A549 (cell line): ENCODE measurements at regions not wholly inside any gene's neighbourhood (a gene's known extent, or its start where the extent isn't known, plus 50 kb on each side); places are given as distances from the start of the nearest gene placed in this dataset.

Source experiments
- ATAC-seq, 2 experiments: fragments of 200-7000 bp in 1 of 2; fragments of >200 bp in 1 of 2; cut with Nextera tagmentation in 1 of 2; cut with Tn5 transposase in 1 of 2; 3 replicates each; pipeline versions ENCODE4 v1.8.0 to v1.9.1; 2018 to 2020; ENCODE audit warnings: mild to moderate bottlenecking in 1 of 2, moderate library complexity in 1 of 2
- CTCF ChIA-PET: fragments of 300-600 bp; sonication (Branson Sonifier 250); formaldehyde crosslinking; extraction: SDS; loops from one replicate; lab custom pipeline; 2021; ENCODE audit warnings: antibody characterized with exemption, inconsistent platforms; lab: Yijun Ruan, JAX
- POLR2A ChIA-PET: fragments of 350-600 bp; formaldehyde crosslinking; extraction: SDS; loops from one replicate; lab custom pipeline; 2021; ENCODE audit warnings: antibody characterized with exemption, inconsistent platforms; lab: Yijun Ruan, JAX
- DNase-seq, 2 experiments: peaks; one replicate each; pipeline versions ENCODE4 v3.0.0 to v3.0.0-alpha.2; 2011 to 2016; ENCODE audit warnings: low read depth in 1 of 2, low spot score in 1 of 2
- FAIRE-seq: peaks from 2 replicates; lab custom pipeline; 2011; peaks lifted over from hg19 to GRCh38; lab: Jason Lieb, UNC
- H3K27ac ChIP-seq, 2 experiments: fragments of >200 bp; sonication (Bioruptor Twin); formaldehyde crosslinking; 3 replicates each; pipeline ENCODE4 v1.5.1; 2016 to 2017
- H3K4me1 ChIP-seq: fragments of >200 bp; sonication (Bioruptor Twin); formaldehyde crosslinking; 3 replicates; pipeline ENCODE4 v1.6.1; 2016
- H3K4me2 ChIP-seq: fragments of >200 bp; sonication (Bioruptor Twin); formaldehyde crosslinking; 3 replicates; pipeline ENCODE4 v1.6.1; 2016
- H3K4me3 ChIP-seq: fragments of >200 bp; sonication (Bioruptor Twin); formaldehyde crosslinking; 3 replicates; pipeline ENCODE4 v1.5.1; 2016
- H3K9me3 ChIP-seq: fragments of >200 bp; sonication (Bioruptor Twin); formaldehyde crosslinking; 3 replicates; pipeline ENCODE4 v1.6.1; 2016
- ATOH8 ChIP-seq: fragments of 250-450 bp; sonication (Bioruptor Pico); IDR thresholded peaks from 2 replicates; pipeline ENCODE4 v1.5.0; 2020; ENCODE audit warnings: low read depth, mild to moderate bottlenecking, moderate library complexity
- BHLHE40 ChIP-seq: IDR thresholded peaks from 2 replicates; pipeline ENCODE4 v1.6.1; 2012; ENCODE audit warnings: low read depth, low read length, inconsistent platforms
- CBX2 ChIP-seq: fragments of 200-600 bp; sonication (generic); IDR thresholded peaks from 2 replicates; pipeline ENCODE4 v1.6.1; 2016; ENCODE audit warnings: low read depth, mild to moderate bottlenecking, borderline replicate concordance
- CBX8 ChIP-seq: fragments of 200-600 bp; sonication (generic); IDR thresholded peaks from 2 replicates; pipeline ENCODE4 v1.6.1; 2016
- CHD2 ChIP-seq: fragments of 150-350 bp; IDR thresholded peaks from 2 replicates; pipeline ENCODE4 v1.6.1; 2014; ENCODE audit warnings: low read length; ENCODE audit not compliant: partially characterized antibody
- EHF ChIP-seq: fragments of 250-450 bp; sonication (Bioruptor Pico); IDR thresholded peaks from 2 replicates; pipeline ENCODE4 v1.5.0; 2020; ENCODE audit warnings: mild to moderate bottlenecking
- FOSB ChIP-seq: fragments of 250-450 bp; sonication (Bioruptor Pico); IDR thresholded peaks from 2 replicates; pipeline ENCODE4 v1.5.0; 2020; ENCODE audit warnings: mild to moderate bottlenecking, moderate library complexity
- FOSL2 ChIP-seq, 2 experiments: fragments of 450-650 bp in 1 of 2; fragments of >200 bp in 1 of 2; sonication (Bioruptor Twin) in 1 of 2; formaldehyde crosslinking; IDR thresholded peaks; 2 replicates each; pipeline versions ENCODE4 v1.5.0 to v1.6.1; 2016 to 2020; ENCODE audit warnings: mild to moderate bottlenecking in 1 of 2, moderate library complexity in 1 of 2
- FOXS1 ChIP-seq: fragments of 250-450 bp; sonication (Bioruptor Pico); IDR thresholded peaks from 2 replicates; pipeline ENCODE4 v1.5.0; 2020; ENCODE audit warnings: mild to moderate bottlenecking, moderate library complexity
- HDAC2 ChIP-seq: fragments of 200-600 bp; sonication (generic); IDR thresholded peaks from 2 replicates; pipeline ENCODE4 v1.6.1; 2016
- HMGXB4 ChIP-seq: fragments of 250-450 bp; sonication (Bioruptor Pico); IDR thresholded peaks from 2 replicates; pipeline ENCODE4 v1.5.0; 2021; ENCODE audit warnings: mild to moderate bottlenecking, moderate library complexity, borderline replicate concordance
- HOXA7 ChIP-seq: fragments of 250-450 bp; sonication (Bioruptor Pico); IDR thresholded peaks from 2 replicates; pipeline ENCODE4 v1.5.0; 2020; ENCODE audit warnings: mild to moderate bottlenecking, moderate library complexity
- KDM5A ChIP-seq: fragments of 200-600 bp; sonication (generic); IDR thresholded peaks from 2 replicates; pipeline ENCODE4 v1.6.1; 2016; ENCODE audit warnings: antibody characterized with exemption, mild to moderate bottlenecking
- MAX ChIP-seq: IDR thresholded peaks from 2 replicates; pipeline ENCODE4 v1.6.1; 2012
- NFE2L2 ChIP-seq: fragments of 150-350 bp; conservative IDR thresholded peaks from 2 replicates; pipeline ENCODE4 v1.6.1; 2014; ENCODE audit warnings: low read length
- NR3C1 ChIP-seq: fragments of >200 bp; sonication (Bioruptor Twin); formaldehyde crosslinking; IDR thresholded peaks from 3 replicates; pipeline ENCODE4 v1.6.1; 2017
- PBX3 ChIP-seq: IDR thresholded peaks from 2 replicates; pipeline ENCODE4 v1.6.1; 2012
- POLR2A ChIP-seq: IDR thresholded peaks from 2 replicates; pipeline ENCODE4 v1.6.1; 2012; ENCODE audit warnings: mild to moderate bottlenecking, low read length
- POLR2AphosphoS2 ChIP-seq: conservative IDR thresholded peaks from 2 replicates; pipeline ENCODE4 v1.6.1; 2012; ENCODE audit warnings: low read length, improper control_type of control experiment, inconsistent platforms
- RCOR1 ChIP-seq: fragments of 150-350 bp; IDR thresholded peaks from 2 replicates; pipeline ENCODE4 v1.6.1; 2014; ENCODE audit warnings: antibody characterized with exemption, low read length, low read depth
- REST ChIP-seq: fragments of 200-600 bp; sonication (generic); IDR thresholded peaks from 2 replicates; pipeline ENCODE4 v1.6.1; 2016; ENCODE audit warnings: antibody characterized with exemption, mild to moderate bottlenecking, moderate library complexity
- RFX5 ChIP-seq: fragments of 450-650 bp; IDR thresholded peaks from 2 replicates; pipeline ENCODE4 v1.7.1; 2014; ENCODE audit warnings: antibody characterized with exemption, mild to moderate bottlenecking, moderate library complexity
- SMC3 ChIP-seq: fragments of >200 bp; sonication (Bioruptor Twin); formaldehyde crosslinking; IDR thresholded peaks from 3 replicates; pipeline ENCODE4 v1.6.1; 2018; ENCODE audit warnings: inconsistent platforms
- TFCP2L1 ChIP-seq: fragments of 250-450 bp; sonication (Bioruptor Pico); IDR thresholded peaks from 2 replicates; pipeline ENCODE4 v1.5.0; 2021; ENCODE audit warnings: mild to moderate bottlenecking
- ZFP36 ChIP-seq: fragments of 450-650 bp; IDR thresholded peaks from 2 replicates; pipeline ENCODE4 v1.6.1; 2014; ENCODE audit warnings: borderline replicate concordance; ENCODE audit not compliant: partially characterized antibody
- ZNF302 ChIP-seq: fragments of 250-450 bp; sonication (Bioruptor Pico); IDR thresholded peaks from 2 replicates; pipeline ENCODE4 v1.9.0; 2021; ENCODE audit warnings: inconsistent platforms, mild to moderate bottlenecking, moderate library complexity
- ZSCAN20 ChIP-seq: fragments of 250-450 bp; sonication (Bioruptor Pico); IDR thresholded peaks from 2 replicates; pipeline ENCODE4 v1.8.0; 2022; ENCODE audit warnings: mild to moderate bottlenecking, moderate library complexity
- WGBS: methylation state at CpG from one replicate; pipeline ENCODE4 v1.1.6; 2017; ENCODE audit errors: missing lambda C conversion rate; 5-methylcytosine and 5-hydroxymethylcytosine counted together

- no peak for ATAC-seq
- TF ChIP-seq ZSCAN20 (CRISPR knock-in tag) (no peak), HOXA7 (CRISPR knock-in tag) (no peak), FOSB (no peak), POLR2A (no peak), POLR2AphosphoS2 (no peak), KDM5A (no peak), REST (no peak), FOSL2 (IDR thresholded peaks at IDR 0.05) (no peak), FOSL2 (CRISPR knock-in tag; IDR thresholded peaks at IDR 0.05) (no peak), CBX2 (no peak), CBX8 (no peak), SMC3 (no peak), ZNF302 (no peak), ATOH8 (CRISPR knock-in tag) (no peak), RCOR1 (no peak), TFCP2L1 (CRISPR knock-in tag) (no peak), HDAC2 (no peak), FOXS1 (CRISPR knock-in tag) (no peak), CHD2 (no peak), ZFP36 (no peak), PBX3 (no peak)
- no peak overlapping the region for H3K4me2 ChIP-seq
- no peak overlapping the region for H3K27ac ChIP-seq
- no peaks in the 10 kb centered on the region for H3K9me3 ChIP-seq
- no peak for FAIRE-seq
- no peak for DNase-seq
- ChIA-PET POLR2A (no interaction called here), CTCF (no interaction called here)
- no peak overlapping the region for H3K4me3 ChIP-seq
- 0% methylated on average over 2 of the region's 2 CpGs for WGBS
- no peaks in the 10 kb centered on the region for H3K4me1 ChIP-seq
These were observed 799.5 kb downstream of the LTN1 start for GRCh38 chr21:28193189-28193588.

- ChIA-PET CTCF (no interaction called here), POLR2A (no interaction called here)
- no peak for TF ChIP-seq POLR2A
- TF ChIP-seq FOXS1 (CRISPR knock-in tag): no peak
- TF ChIP-seq MAX: no peak
- TF ChIP-seq HMGXB4: no peak
- TF ChIP-seq NFE2L2: no peak
- TF ChIP-seq FOSB: no peak
- no peak for TF ChIP-seq BHLHE40
- TF ChIP-seq RFX5: no peak
- TF ChIP-seq ZSCAN20 (CRISPR knock-in tag): no peak
- TF ChIP-seq ATOH8 (CRISPR knock-in tag): no peak
- TF ChIP-seq POLR2AphosphoS2: no peak
- no peak for TF ChIP-seq EHF (CRISPR knock-in tag)
- TF ChIP-seq NR3C1: no peak
- H3K27ac ChIP-seq: no peak overlapping the region
- no peak for DNase-seq
- no peaks in the 10 kb centered on the region for H3K4me1 ChIP-seq
- no peak for FAIRE-seq
- no peak for ATAC-seq
- no peaks in the 10 kb centered on the region for H3K9me3 ChIP-seq
- H3K4me3 ChIP-seq: no peak overlapping the region
- H3K4me2 ChIP-seq: no peak overlapping the region
These were observed 806.1 kb downstream of the LTN1 start for GRCh38 chr21:28186604-28187003.
